HS-5 (cell line): ENCODE measurements at regions not wholly inside any gene's neighbourhood (a gene's known extent, or its start where the extent isn't known, plus 50 kb on each side); places are given as distances from the start of the nearest gene placed in this dataset.
A peak's percentile ranks its signal among the peaks of the same experiment; 100 is the strongest.

Experiments used
- DNase-seq: peaks from one replicate; pipeline ENCODE4 v3.0.0-alpha.2; 2012; ENCODE audit warnings: low read depth

DNA sequence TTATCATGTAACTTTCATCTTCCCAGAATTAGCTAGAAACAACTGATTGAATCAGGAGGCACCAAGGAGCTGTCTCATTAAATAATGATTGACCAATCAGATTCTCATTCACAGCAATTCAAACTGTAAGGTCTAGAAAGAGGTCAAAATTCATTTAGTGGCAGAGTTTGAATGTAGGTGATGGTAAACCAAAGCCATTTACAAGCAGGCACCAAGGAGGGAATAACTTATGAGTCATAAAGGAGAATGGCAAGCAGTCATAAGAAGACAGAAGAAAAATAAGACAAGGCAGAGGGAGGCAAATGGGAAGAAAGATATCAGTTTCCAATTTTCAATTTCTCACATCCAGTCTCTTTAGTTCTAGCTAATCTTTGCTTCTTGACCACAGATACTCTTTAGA lies 52.9 kb upstream of the DEFB112 start:
- DNase-seq, result no peak

DNA sequence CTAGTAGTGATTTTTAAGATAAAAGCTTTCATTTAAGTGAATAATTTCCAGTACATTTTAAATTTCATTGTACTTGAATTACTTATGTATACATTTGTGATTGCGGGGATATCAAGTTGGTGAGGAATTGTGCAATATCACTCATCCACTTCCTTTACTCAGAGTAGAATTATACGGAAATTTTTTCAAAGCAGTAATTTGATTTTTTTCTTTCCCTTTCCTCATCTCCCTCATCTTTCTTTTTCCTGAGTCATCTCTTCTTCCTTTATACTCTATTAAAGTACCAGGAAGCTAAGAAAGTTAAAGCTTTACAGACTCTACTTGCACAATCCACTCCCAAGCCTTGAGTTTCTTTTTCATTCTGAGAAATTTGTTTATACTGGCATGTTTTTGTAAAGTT lies 60.9 kb upstream of the DEFB112 start:
- no peak for DNase-seq

DNA sequence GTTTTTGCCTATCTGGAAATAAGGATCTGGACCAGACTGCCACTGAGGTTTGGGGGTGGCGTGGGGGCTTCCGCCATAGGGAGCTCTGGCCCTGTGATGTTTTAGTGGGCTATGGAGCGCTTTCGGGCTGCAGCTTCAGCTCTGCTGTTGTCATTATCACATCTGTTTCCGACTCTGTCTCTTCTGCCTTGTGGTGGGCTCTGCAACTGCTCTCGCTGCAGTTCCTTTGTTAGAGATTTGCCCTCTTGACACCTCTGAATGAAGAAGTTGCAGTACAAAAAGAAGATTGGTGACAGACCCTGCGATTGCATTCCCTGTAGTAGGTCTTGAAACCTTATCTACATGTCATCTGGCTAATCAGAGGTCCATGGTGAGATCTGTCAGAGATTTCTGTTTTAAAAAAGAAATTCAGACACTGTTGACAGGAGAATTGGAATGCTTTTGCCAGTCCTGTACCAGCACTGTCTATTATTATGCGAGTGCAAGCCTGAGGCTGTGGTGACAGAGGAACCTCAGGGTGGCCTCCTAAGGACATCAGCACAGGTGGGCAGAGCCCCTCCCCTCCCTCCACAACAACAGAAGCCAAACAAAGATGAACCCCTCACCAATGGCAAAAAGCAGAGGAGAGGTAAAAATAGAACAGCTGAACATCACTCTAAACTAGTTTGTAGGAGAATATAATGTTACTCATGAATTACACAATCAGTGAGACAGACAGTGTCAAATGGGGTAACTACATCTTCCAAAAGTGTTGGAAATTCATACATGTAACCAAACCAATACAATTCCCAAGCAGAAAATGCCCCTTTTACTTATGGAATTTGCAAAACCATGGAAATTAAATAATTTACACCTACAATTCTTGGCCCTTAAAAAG lies 63.5 kb upstream of the DEFB112 start:
- no peak for DNase-seq

DNA sequence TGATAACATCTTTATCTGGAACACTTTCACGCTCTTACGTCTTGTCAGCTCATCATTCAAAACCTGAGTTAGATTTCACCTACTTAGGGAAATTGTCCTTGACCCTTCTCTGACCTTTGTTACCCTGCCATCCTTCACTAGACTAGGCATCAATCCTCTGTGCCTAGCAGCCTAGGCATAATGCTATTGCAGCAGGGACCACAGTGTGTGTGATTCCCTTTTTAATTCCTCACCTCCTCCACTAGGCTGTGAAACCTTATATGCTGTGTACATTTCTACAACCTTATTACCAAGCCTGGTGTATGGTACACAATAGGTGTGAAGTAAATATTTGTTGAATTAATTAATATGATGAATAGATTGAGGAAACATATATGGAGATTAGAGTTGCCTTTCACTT lies 66.7 kb upstream of the DEFB112 start:
- DNase-seq, result no peak

DNA sequence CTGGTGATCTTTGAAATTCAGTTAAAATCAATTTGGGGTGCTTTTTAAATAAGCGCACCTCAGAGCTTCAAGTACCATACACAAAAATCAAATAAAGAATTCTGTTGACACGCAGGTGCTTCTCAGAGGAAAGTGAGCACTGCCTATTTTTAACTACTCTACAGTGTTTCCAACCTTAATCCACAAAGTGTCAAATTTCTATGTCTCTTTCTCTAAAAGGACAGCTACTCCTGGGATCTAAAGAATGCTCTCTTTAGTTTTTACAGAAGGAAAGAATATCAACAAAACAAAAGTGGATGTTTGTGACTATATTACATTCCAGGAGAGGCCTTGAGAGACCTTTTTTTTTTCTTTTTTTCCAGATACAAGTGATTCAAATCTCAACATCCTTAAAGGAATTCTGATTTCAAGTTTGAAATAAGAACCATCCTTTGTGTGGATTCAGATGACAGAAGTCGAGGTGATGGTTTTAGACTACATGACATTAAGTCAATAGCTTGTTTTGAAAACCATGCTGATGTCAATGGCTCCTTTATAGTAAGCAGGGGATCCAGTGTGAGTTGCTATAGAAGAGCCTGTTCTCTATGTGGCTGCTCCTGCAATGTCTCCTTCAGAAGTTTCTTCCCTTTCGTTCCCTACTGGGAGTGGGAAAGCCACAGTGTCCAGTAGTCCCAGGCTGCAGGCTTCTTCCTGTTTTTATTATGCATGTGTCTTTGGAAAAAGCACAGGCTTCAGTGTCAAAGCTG lies 67.2 kb upstream of the DEFB112 start:
- DNase-seq, result no peak

DNA sequence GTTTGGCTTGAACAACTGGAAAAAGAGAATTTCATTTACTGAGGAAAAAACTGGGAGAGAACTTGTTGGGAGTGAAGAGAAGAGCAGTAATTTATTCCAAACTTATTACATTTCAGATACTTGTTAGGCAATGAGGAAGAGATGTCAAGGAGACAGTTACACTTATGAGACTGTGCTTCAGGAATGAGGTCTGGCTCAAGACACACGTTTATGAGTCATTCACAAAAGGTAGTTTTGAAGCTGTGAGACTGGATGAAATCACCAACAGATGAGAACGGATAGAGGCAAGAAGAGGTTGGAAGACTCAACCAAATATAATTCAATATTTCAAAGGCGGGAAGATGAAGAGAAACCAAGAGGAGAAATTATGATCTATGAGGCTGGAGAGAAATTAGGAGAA lies 70.6 kb upstream of the DEFB112 start:
- DNase-seq, result peak; percentile 53

DNA sequence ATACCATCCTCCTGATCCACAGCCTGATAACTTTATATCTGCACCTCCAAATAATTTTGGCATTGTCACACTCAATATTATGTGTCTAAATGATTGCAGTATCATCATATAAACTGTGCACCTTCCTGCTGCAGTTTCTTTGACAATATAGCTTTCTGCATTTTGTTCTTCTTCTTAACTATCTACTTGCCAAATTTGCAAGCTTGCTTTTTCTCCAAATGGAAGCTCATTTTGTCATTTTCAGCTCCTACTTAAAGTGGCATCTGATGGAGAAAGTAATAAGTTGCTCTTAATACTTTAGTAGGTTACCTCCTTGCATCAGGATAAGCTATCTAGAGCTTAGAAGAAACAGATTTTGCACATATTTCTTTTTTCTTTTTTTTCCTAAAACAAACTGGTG lies 74.0 kb upstream of the DEFB112 start:
- DNase-seq, result no peak

DNA sequence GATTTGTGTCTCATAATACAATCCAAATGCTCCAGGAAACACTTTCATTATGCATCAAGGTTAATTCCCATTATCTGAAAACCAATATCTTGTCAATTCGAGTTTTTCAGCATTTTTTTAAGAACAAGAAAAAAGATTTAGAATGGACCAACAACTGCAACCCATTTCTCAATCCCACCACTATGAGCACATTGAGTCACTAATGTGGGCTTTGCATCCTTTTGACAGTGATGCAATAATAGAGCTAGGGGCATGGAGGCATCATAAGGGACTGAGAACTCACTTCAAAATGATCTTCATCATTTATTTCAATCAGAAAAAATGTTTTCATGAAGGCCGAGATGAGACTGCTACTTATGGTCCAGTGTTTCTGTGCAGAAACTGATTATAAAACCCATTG lies 74.8 kb upstream of the DEFB112 start:
- no peak for DNase-seq

DNA sequence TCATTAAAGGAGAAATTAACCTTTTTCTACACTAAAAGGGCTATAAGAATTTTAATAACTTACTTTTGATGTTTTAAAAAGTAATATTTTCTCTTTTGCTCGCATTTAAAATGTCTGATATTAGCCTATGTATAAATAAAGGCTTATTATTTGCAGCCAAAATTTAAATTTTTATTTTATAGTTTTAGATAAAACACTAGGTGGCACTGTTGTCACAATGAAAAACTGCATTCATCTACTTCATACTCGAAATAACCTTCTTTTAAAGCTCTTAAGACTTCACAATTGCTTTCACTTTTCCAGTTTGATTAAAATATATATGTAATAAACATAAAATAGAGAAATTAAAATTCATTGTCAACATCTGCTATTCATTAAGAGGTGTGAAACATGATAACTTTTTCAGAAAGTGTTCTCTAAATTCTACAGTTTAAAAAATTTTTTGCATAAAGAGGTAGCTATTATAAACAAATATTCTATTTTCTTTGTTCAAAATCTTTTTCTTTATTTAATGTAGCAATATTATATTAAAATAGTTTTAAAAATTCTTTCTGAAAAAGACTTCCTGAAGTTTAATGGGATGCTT lies 78.8 kb upstream of the DEFB112 start:
- no peak for DNase-seq

DNA sequence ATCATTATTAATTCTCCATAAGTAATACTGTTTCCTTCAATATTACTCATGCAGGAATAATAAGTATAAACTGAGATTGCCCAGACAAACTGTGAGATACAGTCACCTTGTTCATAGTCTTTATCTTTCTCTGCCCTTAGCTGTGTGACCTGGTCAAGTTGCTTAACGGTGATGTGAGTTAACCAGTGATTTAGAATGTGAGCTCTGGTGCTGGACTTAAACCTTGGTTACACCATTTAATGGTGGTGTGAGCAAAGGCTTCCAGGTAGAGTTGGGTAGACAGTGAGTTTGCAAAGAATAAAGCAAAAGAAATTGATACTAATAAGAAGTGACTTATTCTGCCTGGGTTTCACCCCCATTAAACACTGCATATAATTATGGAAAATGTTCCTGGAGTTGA lies 86.2 kb upstream of the DEFB112 start:
- no peak for DNase-seq

DNA sequence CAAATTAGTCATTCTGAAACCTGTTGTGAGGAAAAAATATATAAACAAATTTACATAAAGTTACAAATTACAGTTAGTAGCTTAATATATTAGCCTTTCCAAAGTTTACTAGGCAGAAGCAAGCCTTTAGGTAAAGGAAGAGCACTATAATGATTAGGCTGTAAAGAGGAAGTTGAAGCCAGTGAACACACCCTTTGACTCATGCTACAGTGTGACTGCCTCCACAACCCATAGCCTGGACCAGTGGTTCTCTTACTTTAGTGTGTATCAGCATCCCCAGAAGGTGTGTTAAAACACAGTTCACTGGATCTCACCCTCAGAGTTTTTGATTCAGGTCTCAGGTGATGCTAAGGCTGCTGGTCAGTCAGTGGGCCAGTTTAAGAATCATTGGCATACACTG lies 91.4 kb upstream of the DEFB112 start:
- no peak for DNase-seq

DNA sequence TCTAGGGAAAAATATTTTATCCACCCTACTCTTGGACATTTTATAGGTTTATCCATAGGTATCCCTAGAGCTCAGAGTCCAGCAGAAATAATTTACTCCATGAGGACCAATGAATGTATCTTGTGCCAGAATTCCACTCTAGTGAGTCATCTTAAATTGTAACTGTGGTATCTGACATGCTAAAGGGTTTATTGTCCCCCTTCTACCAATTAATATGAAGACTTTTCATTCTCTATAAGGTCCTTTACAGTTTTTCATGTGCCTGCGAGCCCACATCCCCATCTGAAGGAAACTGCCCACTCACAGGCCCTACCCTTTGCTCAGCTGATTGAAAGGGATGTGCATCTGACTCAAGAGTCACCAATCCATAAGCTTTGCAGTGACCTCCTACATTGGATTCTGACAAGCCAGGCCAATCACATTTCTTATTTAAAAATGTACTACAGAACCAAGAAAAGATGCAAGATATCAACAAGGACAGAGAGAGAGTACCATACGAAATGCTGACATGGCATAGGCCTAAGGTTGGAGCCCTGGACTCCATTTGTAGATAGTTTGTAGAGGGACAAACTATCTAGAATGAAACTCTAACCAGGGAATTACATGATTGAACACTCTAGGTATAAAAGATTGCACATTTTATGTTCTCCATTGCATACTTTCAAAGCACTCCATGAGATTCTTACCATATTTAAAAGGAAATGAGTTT lies 93.4 kb upstream of the DEFB112 start:
- DNase-seq, result no peak

DNA sequence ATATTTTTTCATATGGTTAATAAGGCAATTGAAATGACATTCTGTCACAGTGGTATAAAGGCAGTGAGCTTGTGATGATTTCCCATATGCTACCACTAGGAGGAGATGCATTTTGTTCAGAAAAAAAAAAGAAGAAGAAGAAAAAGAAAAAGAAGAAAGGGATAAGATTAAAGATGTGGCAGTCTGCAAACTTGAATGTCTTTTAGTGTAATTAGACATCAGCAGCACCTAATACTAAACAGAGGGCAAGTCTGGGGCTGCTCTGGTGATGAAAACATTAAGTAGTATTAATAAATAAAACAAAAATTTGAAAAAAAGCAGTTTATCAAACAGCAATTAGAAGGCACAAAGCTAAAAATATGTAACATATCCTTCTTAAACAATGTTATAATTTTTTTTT lies 95.4 kb upstream of the DEFB112 start:
- no peak for DNase-seq

DNA sequence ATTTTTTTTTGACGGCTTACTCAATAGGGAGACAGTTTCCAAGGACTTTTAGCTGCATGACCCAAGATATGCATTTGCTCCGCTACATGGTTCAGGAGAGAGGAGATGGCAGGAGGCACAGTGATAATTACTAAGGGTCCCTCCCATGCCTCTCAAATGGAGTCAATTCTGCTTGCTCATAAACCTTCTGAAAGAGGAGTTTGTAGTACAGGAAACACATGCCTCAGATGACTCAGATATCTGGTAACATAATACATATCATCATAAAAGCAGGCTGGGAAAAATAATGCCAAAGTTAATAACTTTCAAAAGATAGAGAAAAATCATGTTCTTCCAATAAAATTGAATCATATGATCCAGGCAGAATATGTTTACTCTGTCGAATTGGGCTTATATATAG lies 97.6 kb upstream of the DEFB112 start:
- DNase-seq, result no peak

DNA sequence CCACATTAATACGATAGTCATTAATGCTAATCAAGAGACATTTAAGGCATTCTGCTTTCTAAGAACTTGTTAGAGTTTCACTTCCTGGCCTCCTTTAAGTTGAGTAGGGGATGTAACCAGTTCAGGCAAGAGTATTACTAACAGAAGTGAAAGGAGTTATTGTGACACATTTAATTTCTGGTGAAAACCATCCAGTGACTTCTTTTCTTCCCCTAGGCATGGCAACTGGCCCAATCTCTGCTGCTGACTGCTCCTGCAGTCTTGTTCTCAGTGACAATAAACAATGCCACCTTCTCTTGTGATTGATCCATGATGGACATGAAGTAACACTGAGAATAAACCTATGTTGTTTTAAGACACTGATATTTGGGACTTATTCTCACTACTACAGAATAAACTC lies 130.9 kb upstream of the DEFB112 start:
- no peak for DNase-seq

DNA sequence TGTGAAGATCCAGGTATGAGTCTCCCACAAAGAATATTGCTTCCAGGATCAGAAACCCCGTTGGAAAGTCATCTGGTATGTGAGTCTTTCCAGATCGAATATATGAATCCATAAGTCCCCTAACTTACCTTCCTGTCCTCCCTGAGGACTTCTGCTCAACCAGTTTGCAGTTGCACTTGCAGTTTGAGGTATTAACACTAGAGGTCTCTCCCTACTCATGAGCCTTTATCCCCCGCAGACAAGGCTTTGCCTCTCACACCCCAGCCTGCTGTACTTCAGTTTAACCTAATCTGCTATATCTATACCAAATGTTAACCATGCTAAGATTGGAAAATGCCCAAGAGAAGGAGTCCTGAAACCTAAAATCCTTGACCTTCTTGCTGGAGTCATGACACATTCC lies 135.3 kb upstream of the DEFB112 start:
- DNase-seq, result no peak

DNA sequence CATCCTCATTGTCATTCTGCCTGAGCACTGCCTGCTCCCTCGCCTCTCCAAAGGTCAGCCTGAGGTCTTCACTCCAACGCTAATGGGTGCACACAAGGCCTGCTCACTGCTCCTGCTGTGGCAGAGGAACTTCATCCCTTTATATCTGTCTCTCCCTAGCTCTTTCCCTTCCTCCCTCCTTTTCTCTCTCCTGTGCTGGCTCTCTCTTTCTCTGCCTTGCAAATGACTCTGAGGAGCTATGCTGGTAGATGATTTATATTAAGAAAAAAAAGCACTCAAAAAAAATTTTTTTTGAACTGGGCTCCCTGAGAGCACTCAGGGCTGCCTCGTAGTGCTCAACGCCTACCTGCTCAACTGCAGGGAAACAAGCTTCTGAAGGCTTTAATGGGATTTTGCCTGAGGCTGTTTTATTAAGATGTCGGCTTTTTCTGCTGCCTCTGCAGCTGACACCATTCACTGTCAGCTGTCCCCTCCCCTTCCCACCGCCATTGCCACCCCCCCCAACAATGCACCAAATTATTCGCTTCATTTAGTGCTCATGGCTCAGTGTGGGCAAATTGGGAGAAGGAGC lies 137.7 kb upstream of the DEFB112 start:
- no peak for DNase-seq

DNA sequence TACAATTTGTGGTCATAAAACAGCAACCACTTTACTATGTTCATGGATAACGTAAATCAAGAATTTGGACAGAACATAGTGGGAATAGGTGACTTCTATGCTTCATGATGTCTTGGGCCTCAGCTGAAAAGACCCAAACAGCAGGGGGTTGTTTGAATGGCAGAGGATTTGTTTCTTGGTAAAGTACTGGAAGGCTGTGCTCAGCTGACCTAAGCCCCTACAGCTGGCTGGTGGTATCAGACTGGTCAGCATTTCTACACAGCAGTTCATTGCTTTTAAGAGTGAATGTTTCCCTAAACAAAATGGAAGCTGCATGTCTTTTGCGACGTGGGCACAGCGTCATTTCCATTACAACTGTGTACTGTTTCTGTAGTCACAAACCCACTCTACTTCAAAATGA lies 148.5 kb upstream of the DEFB112 start:
- no peak for DNase-seq

DNA sequence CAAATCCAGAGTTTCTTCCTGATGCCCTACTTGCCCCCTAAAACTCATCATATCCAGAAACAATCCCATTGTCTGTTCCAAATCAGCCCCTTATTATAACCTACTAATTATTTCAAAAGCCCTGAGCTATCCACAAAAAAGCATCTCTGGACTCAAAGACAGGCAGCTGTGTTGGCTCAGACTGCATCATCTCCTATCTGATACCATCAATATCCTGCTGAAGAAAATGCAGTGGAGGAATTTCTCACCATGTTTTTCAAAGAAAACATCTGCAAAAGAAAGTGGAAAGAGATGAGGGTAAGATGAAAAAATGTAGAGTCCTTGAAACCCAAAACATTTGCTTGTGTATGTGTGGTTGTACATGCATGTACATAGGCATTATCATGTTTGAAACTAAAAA lies 153.0 kb upstream of the DEFB112 start:
- DNase-seq, result no peak

DNA sequence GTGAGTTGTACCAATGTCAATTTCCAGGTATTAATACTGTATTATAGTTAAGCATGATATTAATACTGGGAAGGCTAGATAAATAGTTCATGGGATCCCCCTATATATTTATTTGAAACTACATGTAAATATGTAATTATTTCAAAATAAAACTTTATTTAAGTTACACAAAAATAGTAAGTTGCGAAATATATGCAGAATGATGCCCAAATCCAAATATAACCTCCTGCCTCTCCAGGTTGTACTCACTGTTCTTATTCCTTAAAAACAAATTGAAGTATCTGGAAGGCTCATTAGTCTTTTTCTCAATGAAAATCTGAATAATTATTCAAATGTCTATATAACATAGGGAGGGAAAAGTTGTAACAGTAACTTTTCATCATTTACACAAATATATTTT lies 161.9 kb upstream of the DEFB112 start:
- DNase-seq, result no peak

DNA sequence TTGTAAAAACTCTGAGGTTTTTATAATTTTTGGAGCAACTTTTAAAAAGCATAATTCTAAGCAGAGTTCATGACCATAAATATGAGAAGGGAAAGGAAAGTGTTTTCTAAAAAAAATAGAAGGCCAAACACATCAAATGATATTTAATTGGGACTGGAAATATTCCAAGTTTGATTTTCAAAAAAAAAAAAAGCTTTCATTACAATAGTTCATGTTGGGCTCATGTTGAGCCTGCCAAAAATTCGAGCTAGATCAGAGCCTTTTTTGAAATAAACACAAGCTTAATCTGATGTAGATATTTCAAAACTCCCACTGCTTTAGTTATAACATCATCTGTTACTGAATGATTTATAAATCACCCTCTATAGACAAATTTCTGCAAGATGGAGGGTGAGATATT lies 163.4 kb upstream of the DEFB112 start:
- DNase-seq, result no peak

DNA sequence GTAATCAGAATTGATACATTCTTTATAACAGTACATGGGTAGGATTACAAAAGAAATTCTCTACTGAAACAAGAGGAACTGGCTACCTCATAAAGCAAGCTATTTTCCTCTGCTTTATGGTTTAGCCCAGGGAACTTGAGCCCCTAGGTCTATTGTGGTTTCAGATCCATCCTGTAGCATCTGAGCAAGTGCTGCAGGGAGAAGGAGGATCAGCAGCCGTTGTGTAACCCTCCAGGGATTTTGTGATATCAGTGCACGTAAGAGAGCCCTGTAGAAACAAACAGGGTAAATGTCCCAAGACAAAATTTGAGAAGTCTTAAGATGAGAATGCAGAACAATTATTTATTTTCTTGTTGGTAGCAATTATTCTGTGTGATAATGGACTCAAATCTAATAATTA lies 165.2 kb upstream of the DEFB112 start:
- no peak for DNase-seq
